IMR-90 (cell line): ENCODE measurements at regions not wholly inside any gene's neighbourhood (a gene's known extent, or its start where the extent isn't known, plus 50 kb on each side); places are given as distances from the start of the nearest gene placed in this dataset.

ENCODE experiments used
- BHLHE40 ChIP-seq: fragments of 150-350 bp; IDR thresholded peaks from 2 replicates; pipeline ENCODE4 v1.6.1; 2016; ENCODE audit warnings: mild to moderate bottlenecking, low read depth, low read length
- CEBPB ChIP-seq: IDR thresholded peaks from 2 replicates; pipeline ENCODE4 v1.6.1; 2012; ENCODE audit warnings: low read depth, low read length, improper control_type of control experiment
- CHD1 ChIP-seq: IDR thresholded peaks from 2 replicates; pipeline ENCODE4 v1.6.1; 2012; ENCODE audit warnings: low read depth, low read length, improper control_type of control experiment
- FOS ChIP-seq: fragments of 150-350 bp; IDR thresholded peaks from 2 replicates; pipeline ENCODE4 v1.6.1; 2016; ENCODE audit warnings: low read depth, low read length
- MAFK ChIP-seq: IDR thresholded peaks from 2 replicates; pipeline ENCODE4 v1.6.1; 2012; ENCODE audit warnings: low read depth, low read length, improper control_type of control experiment
- MAZ ChIP-seq: IDR thresholded peaks from 2 replicates; pipeline ENCODE4 v1.6.1; 2012; ENCODE audit warnings: low read depth, mild to moderate bottlenecking, low read length, improper control_type of control experiment, moderate library complexity, borderline replicate concordance
- MXI1 ChIP-seq: IDR thresholded peaks from 2 replicates; pipeline ENCODE4 v1.6.1; 2012; ENCODE audit warnings: low read depth, mild to moderate bottlenecking, low read length, moderate library complexity, borderline replicate concordance
- POLR2A ChIP-seq: IDR thresholded peaks from 2 replicates; pipeline ENCODE4 v1.6.1; 2012; ENCODE audit warnings: mild to moderate bottlenecking, low read depth, low read length
- RAD21 ChIP-seq: IDR thresholded peaks from 2 replicates; pipeline ENCODE4 v1.6.1; 2012; ENCODE audit warnings: low read length, improper control_type of control experiment
- RCOR1 ChIP-seq: IDR thresholded peaks from 2 replicates; pipeline ENCODE4 v1.6.1; 2012; ENCODE audit warnings: mild to moderate bottlenecking, low read length, improper control_type of control experiment; ENCODE audit not compliant: insufficient replicate concordance
- RFX5 ChIP-seq: IDR thresholded peaks from 2 replicates; pipeline ENCODE4 v1.8.0; 2012; ENCODE audit warnings: low read depth, mild to moderate bottlenecking, low read length, moderate library complexity
- SMC3 ChIP-seq: fragments of 150-350 bp; IDR thresholded peaks from 2 replicates; pipeline ENCODE4 v1.6.1; 2016; ENCODE audit warnings: low read depth, mild to moderate bottlenecking, antibody characterized with exemption, low read length, moderate library complexity
- TF ChIP-seq, protein P1 (sequence below): conservative IDR thresholded peaks from 2 replicates; pipeline ENCODE4 v1.5.1; 2012; ENCODE audit warnings: mild to moderate bottlenecking, low read depth, low read length, improper control_type of control experiment
- TF ChIP-seq, protein P2 (sequence below): fragments of 150-350 bp; IDR thresholded peaks from 2 replicates; pipeline ENCODE4 v1.6.1; 2017; ENCODE audit warnings: mild to moderate bottlenecking, antibody characterized with exemption, low read length, low read depth

DNA sequence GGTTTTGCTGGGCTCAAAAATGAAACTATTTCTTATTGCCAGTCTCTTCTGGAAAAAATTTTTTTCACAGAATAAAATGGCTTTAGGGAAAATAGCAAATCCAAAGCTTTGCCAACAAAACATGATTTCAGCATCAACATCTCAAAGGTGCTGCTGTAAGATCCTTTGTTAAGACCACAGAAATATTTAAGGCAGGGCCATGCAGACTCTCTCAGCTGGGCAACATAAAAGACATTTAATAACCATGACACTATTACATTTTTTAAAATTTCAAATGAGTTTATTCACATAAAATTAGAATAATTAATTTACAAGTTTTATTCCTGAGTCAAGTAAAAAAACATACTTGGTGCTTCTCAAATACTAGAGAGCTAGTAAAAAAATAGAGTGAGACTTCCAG is 527.1 kb upstream of the DPPA4 start:
- no peak for TF ChIP-seq MAFK
- TF ChIP-seq RCOR1: no peak
- TF ChIP-seq RFX5: no peak
- TF ChIP-seq, protein P1, sequence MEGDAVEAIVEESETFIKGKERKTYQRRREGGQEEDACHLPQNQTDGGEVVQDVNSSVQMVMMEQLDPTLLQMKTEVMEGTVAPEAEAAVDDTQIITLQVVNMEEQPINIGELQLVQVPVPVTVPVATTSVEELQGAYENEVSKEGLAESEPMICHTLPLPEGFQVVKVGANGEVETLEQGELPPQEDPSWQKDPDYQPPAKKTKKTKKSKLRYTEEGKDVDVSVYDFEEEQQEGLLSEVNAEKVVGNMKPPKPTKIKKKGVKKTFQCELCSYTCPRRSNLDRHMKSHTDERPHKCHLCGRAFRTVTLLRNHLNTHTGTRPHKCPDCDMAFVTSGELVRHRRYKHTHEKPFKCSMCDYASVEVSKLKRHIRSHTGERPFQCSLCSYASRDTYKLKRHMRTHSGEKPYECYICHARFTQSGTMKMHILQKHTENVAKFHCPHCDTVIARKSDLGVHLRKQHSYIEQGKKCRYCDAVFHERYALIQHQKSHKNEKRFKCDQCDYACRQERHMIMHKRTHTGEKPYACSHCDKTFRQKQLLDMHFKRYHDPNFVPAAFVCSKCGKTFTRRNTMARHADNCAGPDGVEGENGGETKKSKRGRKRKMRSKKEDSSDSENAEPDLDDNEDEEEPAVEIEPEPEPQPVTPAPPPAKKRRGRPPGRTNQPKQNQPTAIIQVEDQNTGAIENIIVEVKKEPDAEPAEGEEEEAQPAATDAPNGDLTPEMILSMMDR: no peak
- no peak for TF ChIP-seq RAD21
- no peak for TF ChIP-seq POLR2A
- TF ChIP-seq SMC3: no peak
- TF ChIP-seq, protein P2, sequence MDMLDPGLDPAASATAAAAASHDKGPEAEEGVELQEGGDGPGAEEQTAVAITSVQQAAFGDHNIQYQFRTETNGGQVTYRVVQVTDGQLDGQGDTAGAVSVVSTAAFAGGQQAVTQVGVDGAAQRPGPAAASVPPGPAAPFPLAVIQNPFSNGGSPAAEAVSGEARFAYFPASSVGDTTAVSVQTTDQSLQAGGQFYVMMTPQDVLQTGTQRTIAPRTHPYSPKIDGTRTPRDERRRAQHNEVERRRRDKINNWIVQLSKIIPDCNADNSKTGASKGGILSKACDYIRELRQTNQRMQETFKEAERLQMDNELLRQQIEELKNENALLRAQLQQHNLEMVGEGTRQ: no peak
- TF ChIP-seq MXI1: no peak
- no peak for TF ChIP-seq CHD1
- TF ChIP-seq BHLHE40: no peak
- TF ChIP-seq MAZ: no peak
- no peak for TF ChIP-seq FOS
- TF ChIP-seq CEBPB: no peak
